K562 (cell line): ENCODE measurements at regions not wholly inside any gene's neighbourhood (a gene's known extent, or its start where the extent isn't known, plus 50 kb on each side); places are given as distances from the start of the nearest gene placed in this dataset.
"Not testable (repeated sequence)": the region's sequence is repeated elsewhere in the genome, so short reads cannot be mapped to it uniquely, and the experiment has no call there.

Experiments used
- ATAC-seq: fragments of 200-7000 bp; cut with Tn5 transposase; 3 replicates; pipeline ENCODE4 v1.9.1; 2020; ENCODE audit warnings: moderate library complexity
- BruUV-seq: library from RNA; stranded (reverse); fragments of 400-500 nt; replicated peaks from 2 replicates; lab custom pipeline; 2021; lab: Mats Ljungman, UMichigan
- CTCF ChIA-PET: fragments of 300-600 bp; formaldehyde crosslinking; extraction: SDS; loops from one replicate; lab custom pipeline; 2021; ENCODE audit warnings: low intra/inter-chr PET ratio; lab: Yijun Ruan, JAX
- POLR2A ChIA-PET: fragments of 300-600, 350-650 bp; sonication (Branson Sonifier 250); formaldehyde crosslinking; extraction: SDS; loops from one replicate; lab custom pipeline; 2021; ENCODE audit warnings: antibody characterized with exemption, inconsistent platforms; lab: Yijun Ruan, JAX
- DNase-seq, 4 experiments: peaks; one replicate each; pipeline versions ENCODE4 v3.0.0 to v3.0.0-alpha.2; 2011 to 2018; ENCODE audit warnings: low spot score in 3 of 4, mixed read lengths in 3 of 4; ENCODE audit errors: extremely low read depth in 1 of 4
- FAIRE-seq: peaks from 2 replicates; lab custom pipeline; 2011; peaks lifted over from hg19 to GRCh38; lab: Jason Lieb, UNC
- H2AFZ ChIP-seq: 2 replicates; pipeline ENCODE4 v1.6.0; 2011; ENCODE audit warnings: low read depth, low read length, control low read depth, inconsistent platforms
- H3K27ac ChIP-seq: fragments of 200-600 bp; 3 replicates; pipeline ENCODE4 v1.8.0; 2011; ENCODE audit warnings: low read depth, mild to moderate bottlenecking, control low read depth, inconsistent platforms, low read length, moderate library complexity, mixed read lengths; ENCODE audit errors: extremely low read depth
- H3K27me3 ChIP-seq, 2 experiments: fragments of 300-600 bp in 1 of 2; 2 replicates in 1 of 2; 3 replicates in 1 of 2; pipeline versions ENCODE4 v1.6.0 to v1.8.0; 2011; ENCODE audit warnings: inconsistent platforms in 2 of 2, low read length in 2 of 2, mild to moderate bottlenecking in 1 of 2, mixed read lengths in 1 of 2, moderate library complexity in 1 of 2; ENCODE audit not compliant: control insufficient read depth in 2 of 2, insufficient read depth in 2 of 2
- H3K36me3 ChIP-seq: fragments of 300-600 bp; 3 replicates; pipeline ENCODE4 v1.8.0; 2011; ENCODE audit warnings: mild to moderate bottlenecking, low read length, inconsistent platforms; ENCODE audit not compliant: control insufficient read depth, insufficient read depth
- H3K4me1 ChIP-seq, 2 experiments: fragments of 200-600 bp in 1 of 2; replicated peaks in 1 of 2; 2 replicates in 1 of 2; 3 replicates in 1 of 2; pipeline versions ENCODE4 v1.5.1 to v1.8.0; 2011; ENCODE audit warnings: inconsistent platforms in 2 of 2, low read length in 2 of 2, mild to moderate bottlenecking in 1 of 2, mixed read lengths in 1 of 2, moderate library complexity in 1 of 2; ENCODE audit not compliant: control insufficient read depth in 2 of 2, insufficient read depth in 2 of 2
- H3K4me2 ChIP-seq: 2 replicates; pipeline ENCODE4 v1.6.1; 2011; ENCODE audit warnings: low read length, control low read depth, inconsistent platforms, mixed read lengths; ENCODE audit not compliant: insufficient read depth
- H3K4me3 ChIP-seq: fragments of 200-600 bp; sonication (generic), shearing (Covaris generic); 2 replicates; pipeline ENCODE4 v1.5.1; 2016; ENCODE audit warnings: control low read depth, inconsistent platforms
- H3K79me2 ChIP-seq: fragments of 200-600 bp; 3 replicates; pipeline ENCODE4 v1.8.0; 2011; ENCODE audit warnings: low read length, inconsistent platforms; ENCODE audit not compliant: control insufficient read depth, insufficient read depth
- H3K9ac ChIP-seq, 2 experiments: 2 replicates each; pipeline versions ENCODE4 v1.6.0 to v1.6.1; 2011; ENCODE audit warnings: low read depth in 2 of 2, low read length in 2 of 2, control low read depth in 1 of 2, inconsistent platforms in 1 of 2, mild to moderate bottlenecking in 1 of 2, mixed read lengths in 1 of 2; ENCODE audit not compliant: insufficient read depth in 1 of 2
- H3K9me1 ChIP-seq: one replicate; pipeline ENCODE4 v1.6.0; 2011; ENCODE audit warnings: inconsistent platforms, mild to moderate bottlenecking, low read length, moderate library complexity; ENCODE audit not compliant: control insufficient read depth, insufficient read depth
- H3K9me3 ChIP-seq: replicated peaks from 2 replicates; pipeline ENCODE4 v1.5.1; 2011; ENCODE audit warnings: low read depth, low read length, inconsistent platforms; ENCODE audit not compliant: control insufficient read depth, insufficient read depth
- H4K20me1 ChIP-seq: replicated peaks from 2 replicates; pipeline ENCODE4 v1.6.1; 2011; ENCODE audit warnings: low read length, inconsistent platforms, mixed read lengths; ENCODE audit not compliant: control insufficient read depth, insufficient read depth
- CBFB ChIP-seq: sonication (generic); formaldehyde crosslinking; IDR thresholded peaks from 2 replicates; pipeline ENCODE4 v1.4.0; 2020; ENCODE audit warnings: mild to moderate bottlenecking, missing genetic modification reagents
- HMG20B ChIP-seq: fragments of 250-450 bp; sonication (Bioruptor Pico); IDR thresholded peaks from 2 replicates; pipeline ENCODE4 v1.5.0; 2021; ENCODE audit warnings: mild to moderate bottlenecking
- WGBS: fragments of 100-300 bp; shearing (Covaris generic); methylation state at CpG from one replicate; pipeline ENCODE4 v1.1.6; 2016; ENCODE audit warnings: low coverage, mixed read lengths; ENCODE audit not compliant: insufficient coverage; ENCODE audit errors: missing lambda C conversion rate; 5-methylcytosine and 5-hydroxymethylcytosine counted together
- in situ Hi-C: fragments of 300-500 bp; cut with MboI; formaldehyde crosslinking; loops from 4 replicates; pipeline ENCODE4 v1.15.0; 2018; ENCODE audit warnings: inconsistent platforms, mixed read lengths
- intact Hi-C: fragments of 100-400 bp; cut with micrococcal nuclease; formaldehyde crosslinking; loops from 2 replicates; pipeline ENCODE4 v1.14.2; 2022
- TF ChIP-seq, protein P1 (sequence below): IDR thresholded peaks from 3 replicates; pipeline ENCODE4 v1.6.1; 2011; ENCODE audit warnings: borderline replicate concordance, mild to moderate bottlenecking; ENCODE audit not compliant: insufficient read length, insufficient read depth

DNA sequence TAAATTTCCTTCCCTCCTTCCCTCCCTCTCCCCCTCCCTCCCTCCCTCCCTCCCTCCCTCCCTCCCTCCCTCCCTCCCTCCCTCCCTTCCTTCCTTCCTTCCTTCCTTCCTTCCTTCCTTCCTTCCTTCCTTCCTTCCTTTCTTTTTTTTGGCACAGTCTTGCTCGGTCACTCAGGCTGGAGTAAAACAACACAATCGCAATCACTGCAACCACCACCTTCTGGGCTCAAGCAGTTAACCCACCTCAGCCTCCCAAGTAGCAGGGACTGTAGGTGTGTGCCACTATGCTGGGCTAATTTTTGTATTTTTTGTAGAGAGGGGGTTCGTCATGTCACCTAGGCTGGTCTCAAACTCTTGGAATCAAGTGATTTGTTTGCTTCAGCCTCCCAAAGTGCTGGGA is 101.7 kb downstream of the RFPL4B start:
- H3K36me3 ChIP-seq, H3K4me1 ChIP-seq, H3K4me3 ChIP-seq, FAIRE-seq, POLR2A ChIA-PET, CTCF ChIA-PET, H3K4me2 ChIP-seq, H2AFZ ChIP-seq, ATAC-seq, H3K9me1 ChIP-seq, H4K20me1 ChIP-seq, H3K27ac ChIP-seq, H3K79me2 ChIP-seq, BruUV-seq, H3K9ac ChIP-seq, intact Hi-C loops, H3K9me3 ChIP-seq, DNase-seq, in situ Hi-C loops, H3K27me3 ChIP-seq: not testable (repeated sequence)
- 0% methylated on average over 2 of the region's 3 CpGs for WGBS

DNA sequence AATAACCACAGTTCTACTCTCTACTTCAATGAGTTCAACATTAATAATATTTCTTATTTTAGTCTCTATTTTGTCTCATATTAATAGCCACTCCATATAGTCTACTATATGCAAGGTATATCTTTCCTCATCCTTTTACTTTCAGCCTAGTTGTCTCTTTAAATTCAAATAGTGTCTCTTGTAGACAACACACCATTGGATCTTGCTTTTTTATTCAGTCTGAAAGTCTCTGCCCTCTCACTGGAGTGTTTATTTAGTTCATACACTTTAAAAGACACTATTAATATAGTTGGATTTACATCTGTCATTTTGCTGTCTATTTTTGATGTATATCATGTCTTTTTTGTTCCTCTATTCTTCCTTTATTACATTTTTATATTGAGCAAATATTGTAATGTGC is 103.5 kb downstream of the RFPL4B start:
- ChIA-PET POLR2A (no interaction called here), CTCF (no interaction called here)
- ATAC-seq: no peak
- H3K9ac ChIP-seq: no peak overlapping the region
- intact Hi-C loops: no loop called here
- no peaks in the 10 kb centered on the region for H3K9me1 ChIP-seq
- H2AFZ ChIP-seq: no peak overlapping the region
- no peak overlapping the region for H3K4me3 ChIP-seq
- no peak overlapping the region for H3K4me2 ChIP-seq
- H3K27ac ChIP-seq: no peak overlapping the region
- no peaks in the 10 kb centered on the region for H3K27me3 ChIP-seq
- in situ Hi-C loops: no loop called here
- DNase-seq: no peak
- FAIRE-seq: no peak
- H3K36me3 ChIP-seq: no peaks in the 10 kb centered on the region
- H3K79me2 ChIP-seq: no peaks in the 10 kb centered on the region
- H3K9me3 ChIP-seq: no peaks in the 10 kb centered on the region
- H4K20me1 ChIP-seq: no peaks in the 10 kb centered on the region
- TF ChIP-seq, protein P1, sequence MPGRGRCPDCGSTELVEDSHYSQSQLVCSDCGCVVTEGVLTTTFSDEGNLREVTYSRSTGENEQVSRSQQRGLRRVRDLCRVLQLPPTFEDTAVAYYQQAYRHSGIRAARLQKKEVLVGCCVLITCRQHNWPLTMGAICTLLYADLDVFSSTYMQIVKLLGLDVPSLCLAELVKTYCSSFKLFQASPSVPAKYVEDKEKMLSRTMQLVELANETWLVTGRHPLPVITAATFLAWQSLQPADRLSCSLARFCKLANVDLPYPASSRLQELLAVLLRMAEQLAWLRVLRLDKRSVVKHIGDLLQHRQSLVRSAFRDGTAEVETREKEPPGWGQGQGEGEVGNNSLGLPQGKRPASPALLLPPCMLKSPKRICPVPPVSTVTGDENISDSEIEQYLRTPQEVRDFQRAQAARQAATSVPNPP: no peak
- TF ChIP-seq HMG20B (CRISPR knock-in tag) (no peak), CBFB (CRISPR knock-in tag) (no peak)
- H3K4me1 ChIP-seq: no peaks in the 10 kb centered on the region
- BruUV-seq: no TSS peak
